HG03432 (cell line): ENCODE measurements at regions not wholly inside any gene's neighbourhood (a gene's known extent, or its start where the extent isn't known, plus 50 kb on each side); places are given as distances from the start of the nearest gene placed in this dataset.
A peak's percentile ranks its signal among the peaks of the same experiment; 100 is the strongest.

Experiments
- ATAC-seq: cut with Tn5 transposase; IDR thresholded peaks from one replicate; pipeline ENCODE4 v1.9.1; 2021; ENCODE audit warnings: mild to moderate bottlenecking, moderate library complexity; ENCODE audit not compliant: unreplicated experiment

- no peak for ATAC-seq
Observed at GRCh38 chrX:147680251-147680650, 231.5 kb upstream of the FMR1 start.

- no peak for ATAC-seq
Observed at GRCh38 chrX:147693511-147693910, 218.2 kb upstream of the FMR1 start.

GRCh38 chrX:147699061-147699460, 212.7 kb upstream of the FMR1 start:
- no peak for ATAC-seq

- ATAC-seq = no peak
Observed at GRCh38 chrX:147710301-147710700, 201.4 kb upstream of the FMR1 start.

GRCh38 chrX:147733369-147733768, 178.3 kb upstream of the FMR1 start:
- ATAC-seq = no peak

GRCh38 chrX:147735364-147735763, 176.4 kb upstream of the FMR1 start:
- ATAC-seq = no peak

GRCh38 chrX:147736045-147736444, 175.7 kb upstream of the FMR1 start:
- no peak for ATAC-seq

- ATAC-seq = no peak
Observed at GRCh38 chrX:147737690-147738089, 174.0 kb upstream of the FMR1 start.

- no peak for ATAC-seq
Observed at GRCh38 chrX:147738265-147738664, 173.5 kb upstream of the FMR1 start.

- ATAC-seq = no peak
Observed at GRCh38 chrX:147739196-147739595, 172.5 kb upstream of the FMR1 start.

- no peak for ATAC-seq
Observed at GRCh38 chrX:147741776-147742175, 169.9 kb upstream of the FMR1 start.

GRCh38 chrX:147749308-147749707, 162.4 kb upstream of the FMR1 start:
- no peak for ATAC-seq

GRCh38 chrX:147757750-147758149, 154.0 kb upstream of the FMR1 start:
- no peak for ATAC-seq

- no peak for ATAC-seq
Observed at GRCh38 chrX:147763131-147763530, 148.6 kb upstream of the FMR1 start.

GRCh38 chrX:147764868-147765267, 146.9 kb upstream of the FMR1 start:
- no peak for ATAC-seq

GRCh38 chrX:147770858-147771257, 140.9 kb upstream of the FMR1 start:
- ATAC-seq = no peak

GRCh38 chrX:147776988-147777387, 134.7 kb upstream of the FMR1 start:
- no peak for ATAC-seq

- ATAC-seq = no peak
Observed at GRCh38 chrX:147779173-147779572, 132.5 kb upstream of the FMR1 start.

GRCh38 chrX:147781844-147782243, 129.9 kb upstream of the FMR1 start:
- ATAC-seq = no peak

GRCh38 chrX:147788641-147789350, 122.9 kb upstream of the FMR1 start:
- no peak for ATAC-seq

- ATAC-seq = no peak
Observed at GRCh38 chrX:147800663-147801062, 111.1 kb upstream of the FMR1 start.

- ATAC-seq = peak; percentile 79
Observed at GRCh38 chrX:147803948-147804347, 107.8 kb upstream of the FMR1 start.

GRCh38 chrX:147811803-147812202, 99.9 kb upstream of the FMR1 start:
- ATAC-seq = no peak
